ENCODE measurements at regions not wholly inside any gene's neighbourhood (a gene's known extent, or its start where the extent isn't known, plus 50 kb on each side); places are given as distances from the start of the nearest gene placed in this dataset.

- no peak for TF ChIP-seq CTCF (IDR thresholded peaks at IDR 0.05; ENCODE audit: borderline replicate concordance, insufficient read depth, low read depth, low read length)
These were observed 394.5 kb upstream of the USP24 start for GRCh38 chr1:55609630-55610029.

GRCh38 chr1:55605155-55605554 is 390.0 kb upstream of the USP24 start:
- H3K4me3 ChIP-seq (ENCODE audit: low read depth, low read length): no peak overlapping the region
- TF ChIP-seq CTCF (IDR thresholded peaks at IDR 0.05; ENCODE audit: borderline replicate concordance, insufficient read depth, low read depth, low read length): no peak

More at GRCh38 chr1:55609630-55610029, 394.5 kb upstream of the USP24 start:
- H3K4me3 ChIP-seq (ENCODE audit: low read depth, low read length): no peak overlapping the region

- TF ChIP-seq CTCF (IDR thresholded peaks at IDR 0.05; ENCODE audit: borderline replicate concordance, insufficient read depth, low read depth, low read length): no peak
- no peak overlapping the region for H3K4me3 ChIP-seq (ENCODE audit: low read depth, low read length)
These were observed 389.6 kb upstream of the USP24 start for GRCh38 chr1:55604749-55605148.

GRCh38 chr1:55604179-55604578 is 389.0 kb upstream of the USP24 start:
- TF ChIP-seq CTCF (IDR thresholded peaks at IDR 0.05; ENCODE audit: borderline replicate concordance, insufficient read depth, low read depth, low read length): no peak
- no peak overlapping the region for H3K4me3 ChIP-seq (ENCODE audit: low read depth, low read length)

- H3K4me3 ChIP-seq (ENCODE audit: low read depth, low read length): no peak overlapping the region
- no peak for TF ChIP-seq CTCF (IDR thresholded peaks at IDR 0.05; ENCODE audit: borderline replicate concordance, insufficient read depth, low read depth, low read length)
These were observed 385.1 kb upstream of the USP24 start for GRCh38 chr1:55600242-55600641.

GRCh38 chr1:55597910-55598309 is 382.7 kb upstream of the USP24 start:
- H3K4me3 ChIP-seq (ENCODE audit: low read depth, low read length): no peak overlapping the region
- no peak for TF ChIP-seq CTCF (IDR thresholded peaks at IDR 0.05; ENCODE audit: borderline replicate concordance, insufficient read depth, low read depth, low read length)

GRCh38 chr1:55594701-55595100 is 379.5 kb upstream of the USP24 start:
- no peak for TF ChIP-seq CTCF (IDR thresholded peaks at IDR 0.05; ENCODE audit: borderline replicate concordance, insufficient read depth, low read depth, low read length)

More at GRCh38 chr1:55594701-55595100, 379.5 kb upstream of the USP24 start:
- no peak overlapping the region for H3K4me3 ChIP-seq (ENCODE audit: low read depth, low read length)

All from GM12875 (cell line).